Stomach (tissue), 4 donors: ENCODE measurements at regions not wholly inside any gene's neighbourhood (a gene's known extent, or its start where the extent isn't known, plus 50 kb on each side); places are given as distances from the start of the nearest gene placed in this dataset.

Experiments
- CTCF ChIP-seq, 7 experiments: fragments of 450-650 bp in 4 of 7; fragments of 200-600 bp in 3 of 7; sonication (generic) in 3 of 7; IDR thresholded peaks; one replicate each; pipeline ENCODE4 v1.5.1; 2016 to 2019; ENCODE audit warnings: antibody characterized with exemption in 7 of 7, control low read depth in 2 of 7, mild to moderate bottlenecking in 1 of 7
- EP300 ChIP-seq: sonication (generic); formaldehyde crosslinking; IDR thresholded peaks from one replicate; pipeline ENCODE4 v1.6.1; 2017; ENCODE audit warnings: antibody characterized with exemption
- POLR2A ChIP-seq, 4 donors: fragments of 450-650 bp; IDR thresholded peaks; one replicate each; pipeline ENCODE4 v1.6.1; 2016; ENCODE audit warnings: antibody characterized with exemption in 4 of 4, control low read depth in 2 of 4, mild to moderate bottlenecking in 1 of 4, moderate library complexity in 1 of 4
- POLR2AphosphoS5 ChIP-seq, 3 donors: sonication (generic); formaldehyde crosslinking; IDR thresholded peaks; one replicate each; pipeline ENCODE4 v1.6.1; 2016; ENCODE audit warnings: antibody characterized with exemption in 3 of 3

DNA sequence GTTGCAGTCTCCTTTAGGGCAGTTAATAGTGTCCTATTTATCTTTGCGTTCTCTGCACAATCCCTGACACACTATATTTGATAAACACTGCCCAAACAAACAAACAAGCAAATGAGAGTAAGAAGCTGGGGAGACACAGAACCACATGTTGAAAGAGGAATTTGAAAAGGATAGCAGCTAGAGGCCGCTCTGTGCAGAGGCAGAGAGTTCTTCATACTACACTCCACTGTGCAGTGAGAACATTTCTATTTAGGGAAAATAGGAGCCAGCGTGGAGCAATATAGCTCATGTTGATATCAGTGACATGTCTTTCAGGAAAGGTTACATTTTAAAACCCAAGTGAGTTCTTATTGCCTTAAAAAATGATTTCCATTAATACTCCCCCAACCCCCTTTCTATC lies 140.3 kb upstream of the SEL1L start:
- no peak for TF ChIP-seq CTCF (IDR thresholded peaks at IDR 0.05)
- no peak for TF ChIP-seq POLR2A (IDR thresholded peaks at IDR 0.05)
- TF ChIP-seq EP300 = no peak
- TF ChIP-seq POLR2AphosphoS5 (IDR thresholded peaks at IDR 0.05) = no peak
